ENCODE measurements at regions not wholly inside any gene's neighbourhood (a gene's known extent, or its start where the extent isn't known, plus 50 kb on each side); places are given as distances from the start of the nearest gene placed in this dataset.
A peak's percentile ranks its signal among the peaks of the same experiment; 100 is the strongest.

DNA sequence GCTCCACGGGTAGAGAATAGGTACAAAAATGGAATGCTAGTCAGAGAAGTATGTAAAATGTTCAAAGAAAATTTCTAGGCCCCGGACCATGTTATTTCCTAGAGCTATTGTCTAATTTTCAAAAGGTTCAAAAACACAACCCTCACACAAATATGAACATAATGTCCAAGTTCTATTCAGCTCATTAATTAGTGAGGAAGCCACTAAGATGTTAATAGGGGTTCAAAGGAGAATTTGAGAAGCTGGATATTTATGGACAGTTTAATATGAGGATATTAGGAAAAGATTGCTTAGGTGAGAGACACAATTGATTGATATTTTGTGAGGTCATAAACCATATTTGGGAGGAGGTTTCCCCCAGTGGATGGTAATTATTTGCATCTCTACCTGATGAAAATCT is 710.6 kb upstream of the ID2 start:
- Mint-ChIP-seq H3K27ac (no peak overlapping the region), H3K4me3 (no peak overlapping the region), H3K36me3 (ENCODE audit: low read depth) (no peaks in the 10 kb centered on the region), H3K9me3 (no peaks in the 10 kb centered on the region), H3K27me3 (ENCODE audit: insufficient read depth) (peaks cover 4% of the 10 kb centered on the region), H3K4me1 (ENCODE audit: low read depth) (no peaks in the 10 kb centered on the region)
- intact Hi-C loops (cut with micrococcal nuclease): no loop called here
- no peak for DNase-seq (ENCODE audit: low spot score)

DNA sequence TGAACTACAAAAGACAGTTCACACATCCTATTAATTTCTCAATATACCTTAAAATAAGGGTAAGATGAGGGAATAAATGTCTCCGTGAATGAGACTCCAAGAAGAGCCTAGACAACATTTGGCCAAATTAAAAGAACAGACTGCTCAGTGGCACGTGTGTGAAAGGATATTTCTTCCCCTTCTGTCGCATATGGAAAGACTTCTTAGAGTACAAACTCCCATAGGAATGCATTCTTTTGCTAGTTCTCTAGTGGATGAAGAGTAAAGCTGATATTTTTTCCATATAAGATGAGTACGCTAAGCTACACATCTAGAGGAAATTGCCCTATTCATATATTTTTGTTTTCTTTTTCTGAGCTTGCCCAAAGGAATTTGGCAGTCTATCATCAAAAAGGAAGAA is 710.0 kb upstream of the ID2 start:
- intact Hi-C loops (cut with micrococcal nuclease): no loop called here
- no peak overlapping the region for H3K4me3 Mint-ChIP-seq
- H3K36me3 Mint-ChIP-seq (ENCODE audit: low read depth): no peaks in the 10 kb centered on the region
- H3K27ac Mint-ChIP-seq: no peak overlapping the region
- DNase-seq (ENCODE audit: low spot score): no peak
- no peaks in the 10 kb centered on the region for H3K9me3 Mint-ChIP-seq
- peaks cover 4% of the 10 kb centered on the region for H3K27me3 Mint-ChIP-seq (ENCODE audit: insufficient read depth)
- no peaks in the 10 kb centered on the region for H3K4me1 Mint-ChIP-seq (ENCODE audit: low read depth)

DNA sequence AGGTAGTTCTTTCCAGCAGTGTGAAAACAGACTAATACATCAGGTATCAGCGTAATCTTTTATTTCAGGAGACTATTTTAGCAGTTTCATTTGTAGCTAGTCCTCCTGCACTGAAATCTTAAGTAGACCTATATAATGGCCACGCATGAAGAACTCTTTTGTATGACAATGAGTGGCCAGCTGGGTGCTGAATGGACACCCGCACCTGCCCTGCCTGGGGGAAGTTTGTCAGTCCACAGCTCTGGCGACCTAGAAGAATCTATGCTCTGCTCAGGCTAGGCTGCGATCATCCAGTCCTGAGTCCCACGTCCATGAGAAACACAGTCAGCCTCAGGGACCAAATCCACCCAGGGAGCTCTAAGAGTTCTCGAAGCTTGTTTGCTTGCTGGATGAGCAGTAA is 709.2 kb upstream of the ID2 start:
- H3K9me3 Mint-ChIP-seq: no peaks in the 10 kb centered on the region
- intact Hi-C loops (cut with micrococcal nuclease): no loop called here
- peaks cover 2% of the 10 kb centered on the region for H3K27me3 Mint-ChIP-seq (ENCODE audit: insufficient read depth)
- no peak for DNase-seq (ENCODE audit: low spot score)
- H3K36me3 Mint-ChIP-seq (ENCODE audit: low read depth): no peaks in the 10 kb centered on the region
- H3K4me1 Mint-ChIP-seq (ENCODE audit: low read depth): no peaks in the 10 kb centered on the region
- H3K4me3 Mint-ChIP-seq: no peak overlapping the region
- H3K27ac Mint-ChIP-seq: no peak overlapping the region

DNA sequence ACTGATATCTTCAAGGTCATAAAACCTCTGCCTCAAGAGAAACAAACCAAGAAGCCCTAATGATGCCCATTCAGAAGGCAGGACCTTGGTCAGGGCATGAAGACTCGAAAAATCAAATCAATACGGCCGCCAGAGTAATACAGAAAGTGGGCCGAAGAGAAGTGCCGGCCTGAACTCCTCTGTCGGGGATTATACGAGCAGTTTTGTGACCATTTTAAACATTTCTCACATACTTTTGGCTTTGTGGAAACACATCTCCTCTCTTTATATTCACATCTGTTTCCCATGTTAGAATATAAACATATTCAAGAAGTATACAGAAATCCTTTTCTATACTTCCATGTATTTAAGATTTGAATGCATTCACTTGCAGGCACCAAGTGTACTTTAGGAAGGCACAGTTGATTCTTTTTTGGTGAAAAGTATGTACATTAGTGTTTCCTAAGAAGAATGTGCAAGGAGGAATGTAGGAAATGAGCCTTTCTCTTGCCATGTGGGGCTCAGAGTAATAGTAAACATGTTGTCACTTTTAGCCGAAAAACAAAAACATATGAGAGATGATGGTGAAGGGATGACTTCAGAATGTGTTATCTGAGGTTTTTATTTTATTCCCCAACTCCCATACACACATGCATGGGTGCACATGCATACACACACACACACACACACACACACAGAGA is 707.9 kb upstream of the ID2 start:
- Mint-ChIP-seq H3K4me1 (ENCODE audit: low read depth) (no peaks in the 10 kb centered on the region), H3K27me3 (ENCODE audit: insufficient read depth) (peaks cover 2% of the 10 kb centered on the region), H3K27ac (no peak overlapping the region), H3K9me3 (no peaks in the 10 kb centered on the region), H3K36me3 (ENCODE audit: low read depth) (no peaks in the 10 kb centered on the region), H3K4me3 (no peak overlapping the region)
- intact Hi-C loops (cut with micrococcal nuclease): no loop called here
- DNase-seq (ENCODE audit: low spot score): no peak

DNA sequence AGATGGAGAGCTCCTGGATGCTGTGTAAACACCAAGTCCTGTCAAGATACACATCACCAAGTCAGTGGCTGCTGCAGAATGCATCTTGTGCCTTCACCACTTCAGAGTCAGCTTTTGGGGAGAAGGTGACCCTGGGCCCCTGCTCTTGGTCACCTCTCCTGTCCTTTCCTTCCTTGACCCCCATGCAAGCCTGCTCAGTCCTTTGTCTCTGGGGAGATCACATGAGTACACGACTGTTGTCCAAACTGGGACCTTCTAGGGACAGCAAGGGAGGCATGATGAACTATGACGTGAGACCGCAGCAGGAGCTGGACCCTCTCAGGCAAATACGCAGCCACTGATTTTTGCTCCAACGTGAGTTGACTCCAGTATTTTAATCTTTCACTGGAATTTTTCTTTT is 706.9 kb upstream of the ID2 start:
- Mint-ChIP-seq H3K27me3 (ENCODE audit: insufficient read depth) (peaks cover 2% of the 10 kb centered on the region), H3K36me3 (ENCODE audit: low read depth) (no peaks in the 10 kb centered on the region), H3K27ac (no peak overlapping the region), H3K9me3 (peaks cover 3% of the 10 kb centered on the region), H3K4me3 (no peak overlapping the region), H3K4me1 (ENCODE audit: low read depth) (no peaks in the 10 kb centered on the region)
- intact Hi-C loops (cut with micrococcal nuclease): no loop called here
- no peak for DNase-seq (ENCODE audit: low spot score)

DNA sequence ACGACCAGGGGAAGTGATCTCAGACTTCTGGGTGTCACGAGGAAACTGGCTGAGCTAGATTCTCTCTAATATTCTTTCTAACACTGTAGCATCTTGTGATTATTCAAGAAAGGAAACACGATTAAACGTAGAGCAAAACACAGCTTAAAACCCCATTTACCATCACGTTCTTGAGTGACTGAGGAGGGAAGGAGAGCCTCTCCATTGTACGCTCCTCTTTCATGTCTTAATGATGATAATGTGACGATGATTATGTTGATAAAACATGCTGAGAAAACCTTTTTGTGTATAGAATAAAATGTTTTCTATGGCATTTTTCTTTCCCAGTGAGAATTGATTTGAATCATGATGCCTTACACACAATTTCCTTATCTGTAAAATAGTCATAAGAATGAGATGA is 705.6 kb upstream of the ID2 start:
- Mint-ChIP-seq H3K36me3 (ENCODE audit: low read depth) (no peaks in the 10 kb centered on the region), H3K4me3 (no peak overlapping the region), H3K27me3 (ENCODE audit: insufficient read depth) (peaks cover 2% of the 10 kb centered on the region), H3K27ac (no peak overlapping the region), H3K4me1 (ENCODE audit: low read depth) (no peaks in the 10 kb centered on the region), H3K9me3 (peaks cover 3% of the 10 kb centered on the region)
- intact Hi-C loops (cut with micrococcal nuclease): no loop called here
- DNase-seq (ENCODE audit: low spot score): no peak

DNA sequence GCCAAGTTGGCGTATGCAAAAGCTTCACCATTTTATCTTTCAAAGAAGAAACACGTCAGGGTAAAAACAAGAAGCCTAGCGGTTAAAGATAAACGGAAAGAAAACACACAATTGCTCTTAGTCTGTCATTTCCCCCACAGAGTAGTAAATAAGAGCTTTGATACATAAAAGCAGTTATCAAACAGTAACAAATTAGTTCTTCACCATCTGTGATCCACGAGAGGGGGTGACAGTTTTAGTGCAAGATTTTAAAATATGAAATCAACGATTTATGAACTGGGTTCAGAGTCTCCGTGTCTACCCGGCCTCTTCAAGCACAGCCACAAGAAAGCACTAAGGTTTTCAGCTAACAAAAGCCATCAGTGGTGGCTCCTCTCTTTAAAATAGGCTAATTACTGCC is 703.9 kb upstream of the ID2 start:
- Mint-ChIP-seq H3K4me3 (no peak overlapping the region), H3K36me3 (ENCODE audit: low read depth) (peaks cover 2% of the 10 kb centered on the region), H3K4me1 (ENCODE audit: low read depth) (peaks cover 3% of the 10 kb centered on the region), H3K27ac (no peak overlapping the region), H3K9me3 (peaks cover 10% of the 10 kb centered on the region), H3K27me3 (ENCODE audit: insufficient read depth) (no peaks in the 10 kb centered on the region)
- intact Hi-C loops (cut with micrococcal nuclease): no loop called here
- no peak for DNase-seq (ENCODE audit: low spot score)

DNA sequence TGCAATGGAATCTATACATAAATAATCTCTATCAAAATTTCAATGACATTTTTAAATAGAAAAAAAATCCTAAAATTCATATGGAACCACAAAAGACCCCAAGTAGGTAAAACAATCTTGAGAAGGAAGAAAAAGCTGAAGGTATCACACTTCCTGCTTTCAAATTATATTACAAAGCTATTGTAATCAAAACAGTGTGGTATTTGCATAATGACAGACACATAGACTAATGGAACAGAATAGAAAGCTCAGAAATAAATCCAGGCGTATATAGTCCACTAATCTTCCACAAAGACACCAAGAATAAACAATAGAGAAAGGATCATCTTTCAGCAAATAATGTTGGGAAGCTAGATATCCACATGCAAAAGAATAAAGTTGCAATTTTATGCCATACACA is 699.8 kb upstream of the ID2 start:
- no peak for DNase-seq (ENCODE audit: low spot score)
- H3K27ac Mint-ChIP-seq: no peak overlapping the region
- no peaks in the 10 kb centered on the region for H3K27me3 Mint-ChIP-seq (ENCODE audit: insufficient read depth)
- intact Hi-C loops (cut with micrococcal nuclease): loop anchor here (10.0 kb wide), 1 partner anchor 533 kb away; no protein-coding TSS in a partner anchor
- no peak overlapping the region for H3K4me3 Mint-ChIP-seq
- H3K9me3 Mint-ChIP-seq: peaks cover 15% of the 10 kb centered on the region
- H3K4me1 Mint-ChIP-seq (ENCODE audit: low read depth): peaks cover 28% of the 10 kb centered on the region
- H3K36me3 Mint-ChIP-seq (ENCODE audit: low read depth): peaks cover 4% of the 10 kb centered on the region

DNA sequence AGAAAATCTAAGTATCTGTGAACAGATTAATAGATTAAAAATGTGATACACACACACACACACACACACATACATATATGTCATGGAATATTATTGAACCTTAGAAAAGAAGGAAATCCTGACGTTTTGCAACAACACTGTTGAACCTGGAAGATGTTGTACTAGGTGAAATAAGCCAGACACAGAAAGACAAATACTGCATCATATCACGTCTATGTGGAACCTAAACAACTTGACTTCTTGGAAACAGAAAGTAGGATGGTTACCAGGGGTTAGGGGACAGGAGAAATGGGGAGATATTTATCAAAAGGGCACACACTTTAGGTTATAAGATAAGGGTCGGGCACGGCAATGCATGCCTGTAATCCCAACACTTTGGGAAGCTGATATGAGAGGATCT is 698.4 kb upstream of the ID2 start:
- intact Hi-C loops (cut with micrococcal nuclease): loop anchor here (10.0 kb wide), 1 partner anchor 531 kb away; no protein-coding TSS in a partner anchor
- no peak for DNase-seq (ENCODE audit: low spot score)
- Mint-ChIP-seq H3K9me3 (peaks cover 15% of the 10 kb centered on the region), H3K4me1 (ENCODE audit: low read depth) (peaks cover 28% of the 10 kb centered on the region), H3K4me3 (no peak overlapping the region), H3K27me3 (ENCODE audit: insufficient read depth) (no peaks in the 10 kb centered on the region), H3K27ac (no peak overlapping the region), H3K36me3 (ENCODE audit: low read depth) (peaks cover 4% of the 10 kb centered on the region)

DNA sequence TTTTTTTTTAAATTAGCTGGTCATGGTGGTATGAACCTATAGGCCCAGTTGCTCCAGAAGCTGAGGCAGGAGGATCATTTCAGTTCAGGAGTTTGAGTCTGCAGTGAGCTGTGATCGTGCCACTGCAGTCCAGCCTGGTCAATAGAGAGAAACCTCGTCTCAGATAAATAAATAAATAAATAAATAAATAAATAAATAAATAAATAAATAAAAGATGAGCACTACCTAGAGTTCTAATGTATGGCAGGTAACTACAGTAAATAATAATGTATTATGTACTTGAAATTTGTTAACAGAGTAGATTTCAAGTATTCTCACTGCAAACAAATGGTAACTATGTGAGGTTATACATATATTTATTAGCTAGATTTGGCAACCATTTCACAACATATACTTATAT is 697.9 kb upstream of the ID2 start:
- DNase-seq (ENCODE audit: low spot score): no peak
- Mint-ChIP-seq H3K36me3 (ENCODE audit: low read depth) (peaks cover 4% of the 10 kb centered on the region), H3K27ac (no peak overlapping the region), H3K4me1 (ENCODE audit: low read depth) (peaks cover 28% of the 10 kb centered on the region), H3K27me3 (ENCODE audit: insufficient read depth) (no peaks in the 10 kb centered on the region), H3K9me3 (peaks cover 15% of the 10 kb centered on the region), H3K4me3 (no peak overlapping the region)
- intact Hi-C loops (cut with micrococcal nuclease): loop anchor here (1.0 to 10.0 kb wide), 12 partner anchors 53 to 697 kb away; no protein-coding TSS in a partner anchor

DNA sequence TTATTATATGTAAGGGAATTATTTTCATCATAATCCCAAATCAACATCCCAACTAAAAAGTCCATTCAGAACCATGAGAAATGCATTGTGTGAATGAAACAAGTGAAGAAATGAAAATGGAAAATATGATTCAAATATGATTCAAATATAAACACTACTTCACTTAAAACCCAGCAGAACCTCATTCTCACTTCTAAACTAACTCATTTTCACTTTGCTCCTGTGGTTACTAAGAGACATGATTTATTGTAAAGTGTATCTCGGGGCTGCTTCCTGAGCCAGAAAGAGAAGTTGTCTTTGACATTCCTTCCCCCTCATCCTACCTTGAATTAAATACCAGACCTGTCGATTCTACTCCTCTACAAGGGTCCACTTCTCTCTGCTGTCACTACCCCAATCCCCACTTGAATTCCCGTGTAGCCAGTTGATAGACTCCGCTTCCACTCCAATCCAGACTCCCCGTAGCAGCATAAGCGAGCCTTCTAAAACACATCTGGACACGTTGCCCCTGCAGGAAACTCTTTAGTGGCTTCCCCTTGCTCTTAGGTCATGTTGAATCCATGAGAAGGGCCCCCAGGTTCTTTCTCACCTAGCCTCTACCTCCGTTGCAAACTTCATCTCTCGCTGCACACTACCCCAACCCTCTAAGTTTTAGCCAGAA is 697.0 kb upstream of the ID2 start:
- peak overlapping the region; percentile 82 for H3K27ac Mint-ChIP-seq
- H3K27me3 Mint-ChIP-seq (ENCODE audit: insufficient read depth): no peaks in the 10 kb centered on the region
- peaks cover 28% of the 10 kb centered on the region for H3K4me1 Mint-ChIP-seq (ENCODE audit: low read depth)
- DNase-seq (ENCODE audit: low spot score): no peak
- intact Hi-C loops (cut with micrococcal nuclease): loop anchor here (1.0 to 10.0 kb wide), 13 partner anchors 11 to 696 kb away; no protein-coding TSS in a partner anchor
- H3K4me3 Mint-ChIP-seq: peak overlapping the region; percentile 12
- H3K9me3 Mint-ChIP-seq: peaks cover 12% of the 10 kb centered on the region
- H3K36me3 Mint-ChIP-seq (ENCODE audit: low read depth): peaks cover 4% of the 10 kb centered on the region

DNA sequence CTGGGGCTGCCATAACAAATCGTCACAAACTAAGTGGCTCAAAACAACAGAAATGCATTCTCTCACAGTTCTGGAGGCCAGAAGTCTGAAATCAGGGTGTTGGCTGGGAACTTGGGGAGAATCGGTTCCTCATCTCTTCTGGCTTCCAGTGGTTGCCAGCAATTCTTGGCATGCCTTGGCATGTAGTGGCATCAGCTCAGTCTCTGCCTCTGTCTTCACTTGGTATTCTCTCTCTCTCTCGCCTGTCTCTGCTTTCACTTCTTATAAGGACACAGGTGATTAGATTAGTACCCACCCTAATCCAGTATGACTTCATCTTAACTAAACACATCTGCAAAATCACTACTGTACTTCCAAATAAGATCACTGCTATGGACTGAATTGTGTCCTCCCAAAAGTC is 695.4 kb upstream of the ID2 start:
- peaks cover 4% of the 10 kb centered on the region for H3K36me3 Mint-ChIP-seq (ENCODE audit: low read depth)
- peaks cover under 1% of the 10 kb centered on the region for H3K27me3 Mint-ChIP-seq (ENCODE audit: insufficient read depth)
- H3K9me3 Mint-ChIP-seq: peaks cover 12% of the 10 kb centered on the region
- intact Hi-C loops (cut with micrococcal nuclease): loop anchor here (10.0 kb wide), 1 partner anchor 528 kb away; no protein-coding TSS in a partner anchor
- no peak overlapping the region for H3K27ac Mint-ChIP-seq
- DNase-seq (ENCODE audit: low spot score): no peak
- H3K4me1 Mint-ChIP-seq (ENCODE audit: low read depth): peaks cover 28% of the 10 kb centered on the region
- no peak overlapping the region for H3K4me3 Mint-ChIP-seq

DNA sequence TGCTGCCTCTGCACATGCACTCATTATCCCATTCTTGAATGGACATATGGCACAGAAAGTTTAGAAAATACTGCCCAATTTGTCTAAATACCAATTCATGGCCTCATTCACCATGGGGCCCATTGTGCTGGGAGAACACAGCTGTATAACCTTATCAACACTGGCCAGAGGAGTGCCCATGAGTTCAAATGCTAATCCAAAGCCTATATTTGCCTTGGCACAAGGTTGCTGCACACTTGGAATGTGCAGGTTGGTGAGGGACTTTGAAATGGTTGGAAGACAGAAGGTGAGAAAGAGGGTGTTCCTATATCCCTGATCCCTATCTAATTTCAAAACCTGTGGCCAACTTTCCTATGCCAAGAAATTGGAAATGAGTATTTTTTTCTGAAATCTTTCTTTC is 693.9 kb upstream of the ID2 start:
- Mint-ChIP-seq H3K27ac (no peak overlapping the region), H3K27me3 (ENCODE audit: insufficient read depth) (peaks cover 4% of the 10 kb centered on the region), H3K4me1 (ENCODE audit: low read depth) (peaks cover 25% of the 10 kb centered on the region), H3K36me3 (ENCODE audit: low read depth) (peaks cover 4% of the 10 kb centered on the region), H3K4me3 (no peak overlapping the region), H3K9me3 (peaks cover 10% of the 10 kb centered on the region)
- intact Hi-C loops (cut with micrococcal nuclease): loop anchor here (10.0 kb wide), 1 partner anchor 527 kb away; no protein-coding TSS in a partner anchor
- no peak for DNase-seq (ENCODE audit: low spot score)

Measured in activated T-helper 1 cell treated with anti-CD3 and anti-CD28 coated beads, Interleukin-12 subunit alpha, Interleukin-12 subunit beta, Interleukin-2, Interleukin-4 antibody, amounts not matched to agents 30 ng/mL and 10 ng/mL and 1 ng/mL, durations not matched to agents 14 hours and 24 hours and 36 hours (primary cell).